SK-N-MC (cell line): ENCODE measurements at regions not wholly inside any gene's neighbourhood (a gene's known extent, or its start where the extent isn't known, plus 50 kb on each side); places are given as distances from the start of the nearest gene placed in this dataset.

Experiments
- EZH2 ChIP-seq: fragments of 200-600 bp; sonication (generic); IDR thresholded peaks from one replicate; pipeline ENCODE4 v1.6.1; 2017; ENCODE audit warnings: antibody characterized with exemption
- FOXP2 ChIP-seq: optimal IDR thresholded peaks from 2 replicates; pipeline ENCODE3; 2011; ENCODE audit warnings: mild to moderate bottlenecking, moderate library complexity; ENCODE audit not compliant: insufficient read depth; ENCODE audit errors: extremely low read length, control extremely low read depth
- POLR2AphosphoS5 ChIP-seq: IDR thresholded peaks from 2 replicates; pipeline ENCODE4 v1.6.1; 2012; ENCODE audit warnings: mild to moderate bottlenecking, low read depth, low read length, borderline replicate concordance

- no peak for TF ChIP-seq POLR2AphosphoS5
- TF ChIP-seq EZH2, result no peak
- no peak for TF ChIP-seq FOXP2
Measured at GRCh38 chr18:38752430-38752829, 1186.8 kb upstream of the CELF4 start.
